K562 (cell line): ENCODE measurements at regions not wholly inside any gene's neighbourhood (a gene's known extent, or its start where the extent isn't known, plus 50 kb on each side); places are given as distances from the start of the nearest gene placed in this dataset.

Experiments used
- ADNP ChIP-seq: fragments of 200-800 bp; sonication (Bioruptor generic); IDR thresholded peaks from 2 replicates; pipeline ENCODE4 v1.6.1; 2016; ENCODE audit warnings: missing genetic modification characterization, missing compliant biosample characterization
- CBX8 ChIP-seq: fragments of 200-600 bp; sonication (generic); IDR thresholded peaks from 2 replicates; pipeline ENCODE4 v1.6.1; 2012; ENCODE audit warnings: borderline replicate concordance, mixed run types, low read depth, mild to moderate bottlenecking, moderate library complexity, mixed read lengths, low read length, control low read depth, inconsistent platforms; ENCODE audit not compliant: poor library complexity, severe bottlenecking; ENCODE audit errors: extremely low read depth
- CCAR2 ChIP-seq: fragments of 200-400 bp; formaldehyde crosslinking; IDR thresholded peaks from 2 replicates; pipeline ENCODE4 v1.6.1; 2017; ENCODE audit warnings: mild to moderate bottlenecking, low read depth, low read length
- ELF1 ChIP-seq: fragments of 200-800 bp; sonication (Bioruptor generic); IDR thresholded peaks from 2 replicates; pipeline ENCODE4 v1.6.1; 2016; ENCODE audit warnings: missing genetic modification characterization, missing compliant biosample characterization
- FOXA1 ChIP-seq: fragments of 450-650 bp; IDR thresholded peaks from 2 replicates; pipeline ENCODE4 v1.6.1; 2016; ENCODE audit warnings: mild to moderate bottlenecking, borderline replicate concordance
- GABPA ChIP-seq: fragments of 200-800 bp; sonication (Bioruptor generic); conservative IDR thresholded peaks from 2 replicates; pipeline ENCODE4 v1.6.1; 2016; ENCODE audit warnings: low read depth, missing genetic modification characterization, missing compliant biosample characterization
- KDM5B ChIP-seq: fragments of 200-600 bp; sonication (generic); IDR thresholded peaks from 2 replicates; pipeline ENCODE4 v1.6.1; 2012; ENCODE audit warnings: low read depth, mild to moderate bottlenecking, moderate library complexity, low read length, control low read depth, inconsistent platforms; ENCODE audit not compliant: insufficient replicate concordance
- MIER1 ChIP-seq: fragments of 450-650 bp; IDR thresholded peaks from 2 replicates; pipeline ENCODE4 v1.6.1; 2016; ENCODE audit warnings: antibody characterized with exemption, mild to moderate bottlenecking, low read depth
- MTA2 ChIP-seq: fragments of 450-650 bp; IDR thresholded peaks from 2 replicates; pipeline ENCODE4 v1.6.1; 2016; ENCODE audit warnings: low read depth
- NBN ChIP-seq: fragments of 450-650 bp; IDR thresholded peaks from 2 replicates; pipeline ENCODE4 v1.6.1; 2016; ENCODE audit warnings: low read depth, mild to moderate bottlenecking
- PCBP2 ChIP-seq: fragments of 200-400 bp; formaldehyde crosslinking; IDR thresholded peaks from 2 replicates; pipeline ENCODE4 v1.6.1; 2018; ENCODE audit warnings: low read length, low read depth, mild to moderate bottlenecking, moderate library complexity; ENCODE audit not compliant: poor library complexity, severe bottlenecking
- PHB ChIP-seq: fragments of 250-450 bp; sonication (Bioruptor Pico); IDR thresholded peaks from 2 replicates; pipeline ENCODE4 v1.5.0; 2021
- RCOR1 ChIP-seq, 2 experiments: IDR thresholded peaks; 2 replicates each; pipeline ENCODE4 v1.6.1; 2012; ENCODE audit warnings: low read depth in 2 of 2, low read length in 2 of 2, borderline replicate concordance in 1 of 2, improper control_type of control experiment in 1 of 2
- SIX5 ChIP-seq, 2 experiments: IDR thresholded peaks; 2 replicates each; pipeline ENCODE4 v1.6.1; 2011; ENCODE audit warnings: low read length in 2 of 2, borderline replicate concordance in 1 of 2, low read depth in 1 of 2, mild to moderate bottlenecking in 1 of 2, moderate library complexity in 1 of 2; ENCODE audit not compliant: insufficient read depth in 1 of 2
- ZBED1 ChIP-seq: IDR thresholded peaks from 2 replicates; pipeline ENCODE4 v1.6.1; 2014
- ZFPM2 ChIP-seq: fragments of 250-450 bp; sonication (Bioruptor Pico); IDR thresholded peaks from 2 replicates; pipeline ENCODE4 v1.5.1; 2022; ENCODE audit warnings: mild to moderate bottlenecking
- ZKSCAN3 ChIP-seq: fragments of 250-450 bp; sonication (Bioruptor Pico); IDR thresholded peaks from 2 replicates; pipeline ENCODE4 v1.4.0; 2020
- TF ChIP-seq, protein P1 (sequence below): fragments of 450-650 bp; IDR thresholded peaks from 2 replicates; pipeline ENCODE4 v1.6.1; 2016
- TF ChIP-seq, protein P2 (sequence below), 2 experiments: fragments of 450-650 bp; conservative IDR thresholded peaks; 2 replicates each; pipeline ENCODE4 v1.6.1; 2017; ENCODE audit warnings: mild to moderate bottlenecking in 2 of 2, moderate library complexity in 2 of 2
- TF ChIP-seq, protein P3 (sequence below): fragments of 450-650 bp; formaldehyde crosslinking; IDR thresholded peaks from 2 replicates; pipeline ENCODE4 v1.4.0; 2020; ENCODE audit warnings: mild to moderate bottlenecking
- TF ChIP-seq, protein P4 (sequence below), 3 experiments: fragments of 200-800 bp in 1 of 3; sonication (Bioruptor generic) in 1 of 3; sonication (generic) in 1 of 3; formaldehyde crosslinking in 1 of 3; IDR thresholded peaks; 2 replicates each; pipeline versions ENCODE4 v1.6.1 to v1.8.0; 2016 to 2022; ENCODE audit warnings: mild to moderate bottlenecking in 2 of 3, missing compliant biosample characterization in 2 of 3, missing genetic modification characterization in 2 of 3, missing genetic modification reagents in 1 of 3
- TF ChIP-seq, protein P5 (sequence below): sonication (generic); formaldehyde crosslinking; IDR thresholded peaks from 2 replicates; pipeline ENCODE4 v1.8.1; 2022; ENCODE audit warnings: missing genetic modification reagents

DNA sequence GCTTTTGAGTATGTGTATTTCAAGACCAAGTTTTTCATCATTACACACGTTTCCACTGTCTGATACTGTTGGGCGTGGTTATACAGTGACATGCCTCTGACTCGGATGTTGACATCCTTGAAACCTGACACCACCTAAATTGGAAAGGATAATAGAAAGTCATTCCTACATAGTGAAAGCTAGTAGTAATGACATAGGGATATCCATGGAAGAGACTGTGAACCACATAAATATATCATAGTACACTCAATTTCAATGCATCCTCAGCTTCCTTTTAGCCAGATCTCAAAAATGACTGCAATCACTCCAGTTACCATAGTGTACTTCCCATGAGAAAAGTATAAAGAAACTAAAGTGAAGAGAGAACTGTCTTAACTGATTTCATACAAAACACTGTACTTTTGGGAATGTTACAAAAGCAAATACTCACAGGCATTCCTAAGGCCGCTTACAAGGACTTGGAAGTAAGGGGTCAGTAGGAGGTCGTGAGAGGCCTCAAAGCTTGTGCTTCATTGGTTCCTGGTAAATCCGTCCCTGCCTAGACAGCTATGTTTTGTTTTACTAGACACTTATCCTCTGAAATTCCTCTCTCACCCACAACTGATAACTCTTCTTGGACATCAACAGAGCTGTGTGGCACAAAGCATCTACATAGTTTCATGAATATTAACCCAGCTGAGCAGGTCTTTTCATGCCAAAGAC is 71.8 kb upstream of the VWDE start (continued):
- TF ChIP-seq, protein P1, sequence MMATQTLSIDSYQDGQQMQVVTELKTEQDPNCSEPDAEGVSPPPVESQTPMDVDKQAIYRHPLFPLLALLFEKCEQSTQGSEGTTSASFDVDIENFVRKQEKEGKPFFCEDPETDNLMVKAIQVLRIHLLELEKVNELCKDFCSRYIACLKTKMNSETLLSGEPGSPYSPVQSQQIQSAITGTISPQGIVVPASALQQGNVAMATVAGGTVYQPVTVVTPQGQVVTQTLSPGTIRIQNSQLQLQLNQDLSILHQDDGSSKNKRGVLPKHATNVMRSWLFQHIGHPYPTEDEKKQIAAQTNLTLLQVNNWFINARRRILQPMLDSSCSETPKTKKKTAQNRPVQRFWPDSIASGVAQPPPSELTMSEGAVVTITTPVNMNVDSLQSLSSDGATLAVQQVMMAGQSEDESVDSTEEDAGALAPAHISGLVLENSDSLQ: peak; percentile 79
- TF ChIP-seq KDM5B (no peak), FOXA1 (no peak), MTA2 (no peak), GABPA (tag) (no peak), CCAR2 (no peak), NBN (no peak), RCOR1 (IDR thresholded peaks at IDR 0.05; ENCODE audit: borderline replicate concordance in 1 of 2, low read depth in 2 of 2, low read length in 2 of 2) (0 out of 4 replicates have a peak, but pooled peaks of 1 of the 2 experiments have one; percentile 23), ADNP (tag) (no peak), ZBED1 (no peak), SIX5 (IDR thresholded peaks at IDR 0.05; ENCODE audit: borderline replicate concordance in 1 of 2, insufficient read depth in 1 of 2, low read depth in 1 of 2, low read length in 2 of 2) (no peak), PCBP2 (no peak), CBX8 (no peak), MIER1 (no peak), ELF1 (no peak), ZFPM2 (CRISPR knock-in tag) (no peak), ZKSCAN3 (CRISPR knock-in tag) (no peak), PHB (CRISPR knock-in tag) (no peak)
- TF ChIP-seq, protein P2, sequence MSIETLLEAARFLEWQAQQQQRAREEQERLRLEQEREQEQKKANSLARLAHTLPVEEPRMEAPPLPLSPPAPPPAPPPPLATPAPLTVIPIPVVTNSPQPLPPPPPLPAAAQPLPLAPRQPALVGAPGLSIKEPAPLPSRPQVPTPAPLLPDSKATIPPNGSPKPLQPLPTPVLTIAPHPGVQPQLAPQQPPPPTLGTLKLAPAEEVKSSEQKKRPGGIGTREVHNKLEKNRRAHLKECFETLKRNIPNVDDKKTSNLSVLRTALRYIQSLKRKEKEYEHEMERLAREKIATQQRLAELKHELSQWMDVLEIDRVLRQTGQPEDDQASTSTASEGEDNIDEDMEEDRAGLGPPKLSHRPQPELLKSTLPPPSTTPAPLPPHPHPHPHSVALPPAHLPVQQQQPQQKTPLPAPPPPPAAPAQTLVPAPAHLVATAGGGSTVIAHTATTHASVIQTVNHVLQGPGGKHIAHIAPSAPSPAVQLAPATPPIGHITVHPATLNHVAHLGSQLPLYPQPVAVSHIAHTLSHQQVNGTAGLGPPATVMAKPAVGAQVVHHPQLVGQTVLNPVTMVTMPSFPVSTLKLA (conservative IDR thresholded peaks at IDR 0.05): peak in 1 of 2 experiments; percentile 34; a peak in 2 of 4 replicates
- TF ChIP-seq, protein P3, sequence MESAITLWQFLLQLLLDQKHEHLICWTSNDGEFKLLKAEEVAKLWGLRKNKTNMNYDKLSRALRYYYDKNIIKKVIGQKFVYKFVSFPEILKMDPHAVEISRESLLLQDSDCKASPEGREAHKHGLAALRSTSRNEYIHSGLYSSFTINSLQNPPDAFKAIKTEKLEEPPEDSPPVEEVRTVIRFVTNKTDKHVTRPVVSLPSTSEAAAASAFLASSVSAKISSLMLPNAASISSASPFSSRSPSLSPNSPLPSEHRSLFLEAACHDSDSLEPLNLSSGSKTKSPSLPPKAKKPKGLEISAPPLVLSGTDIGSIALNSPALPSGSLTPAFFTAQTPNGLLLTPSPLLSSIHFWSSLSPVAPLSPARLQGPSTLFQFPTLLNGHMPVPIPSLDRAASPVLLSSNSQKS (CRISPR knock-in tag): no peak
- TF ChIP-seq, protein P4, sequence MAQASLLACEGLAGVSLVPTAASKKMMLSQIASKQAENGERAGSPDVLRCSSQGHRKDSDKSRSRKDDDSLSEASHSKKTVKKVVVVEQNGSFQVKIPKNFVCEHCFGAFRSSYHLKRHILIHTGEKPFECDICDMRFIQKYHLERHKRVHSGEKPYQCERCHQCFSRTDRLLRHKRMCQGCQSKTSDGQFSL (CRISPR knock-in tag; IDR thresholded peaks at IDR 0.05): no peak
- TF ChIP-seq, protein P4 (tag; IDR thresholded peaks at IDR 0.05): no peak
- TF ChIP-seq, protein P5, sequence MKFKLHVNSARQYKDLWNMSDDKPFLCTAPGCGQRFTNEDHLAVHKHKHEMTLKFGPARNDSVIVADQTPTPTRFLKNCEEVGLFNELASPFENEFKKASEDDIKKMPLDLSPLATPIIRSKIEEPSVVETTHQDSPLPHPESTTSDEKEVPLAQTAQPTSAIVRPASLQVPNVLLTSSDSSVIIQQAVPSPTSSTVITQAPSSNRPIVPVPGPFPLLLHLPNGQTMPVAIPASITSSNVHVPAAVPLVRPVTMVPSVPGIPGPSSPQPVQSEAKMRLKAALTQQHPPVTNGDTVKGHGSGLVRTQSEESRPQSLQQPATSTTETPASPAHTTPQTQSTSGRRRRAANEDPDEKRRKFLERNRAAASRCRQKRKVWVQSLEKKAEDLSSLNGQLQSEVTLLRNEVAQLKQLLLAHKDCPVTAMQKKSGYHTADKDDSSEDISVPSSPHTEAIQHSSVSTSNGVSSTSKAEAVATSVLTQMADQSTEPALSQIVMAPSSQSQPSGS (CRISPR knock-in tag): no peak
